A673 (cell line): ENCODE measurements at regions not wholly inside any gene's neighbourhood (a gene's known extent, or its start where the extent isn't known, plus 50 kb on each side); places are given as distances from the start of the nearest gene placed in this dataset.

Experiments
- EZH2 ChIP-seq: fragments of 200-600 bp; sonication (generic); IDR thresholded peaks from 2 replicates; pipeline ENCODE4 v1.6.1; 2017; ENCODE audit warnings: borderline replicate concordance, low read depth, mild to moderate bottlenecking, mixed read lengths, antibody characterized with exemption, low read length; ENCODE audit not compliant: poor library complexity, severe bottlenecking
- TF ChIP-seq, protein P1 (sequence below): fragments of 300-800, 200-600 bp; sonication (generic); conservative IDR thresholded peaks from 2 replicates; pipeline ENCODE4 v1.5.1; 2017; ENCODE audit warnings: low read depth, mild to moderate bottlenecking, antibody characterized with exemption, low read length, moderate library complexity, mixed read lengths

DNA sequence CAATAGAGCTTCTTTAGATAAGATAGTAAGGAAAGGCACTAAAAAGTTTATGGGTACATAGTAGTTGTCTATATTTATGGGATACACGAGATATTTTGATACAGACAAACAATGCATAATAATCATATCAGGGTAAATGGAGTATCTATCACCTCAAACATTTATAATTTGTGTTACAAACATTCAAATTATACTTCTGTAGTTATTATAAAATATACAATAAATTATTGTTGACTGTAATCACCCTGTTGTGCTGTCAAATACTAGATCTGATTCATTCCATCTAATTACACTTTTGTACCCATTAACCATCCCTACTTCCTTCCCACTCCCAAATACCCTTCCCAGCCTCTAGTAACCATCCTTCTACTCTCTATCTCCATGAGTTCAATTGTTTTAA lies 179.7 kb downstream of the FOXG1 start:
- TF ChIP-seq, protein P1, sequence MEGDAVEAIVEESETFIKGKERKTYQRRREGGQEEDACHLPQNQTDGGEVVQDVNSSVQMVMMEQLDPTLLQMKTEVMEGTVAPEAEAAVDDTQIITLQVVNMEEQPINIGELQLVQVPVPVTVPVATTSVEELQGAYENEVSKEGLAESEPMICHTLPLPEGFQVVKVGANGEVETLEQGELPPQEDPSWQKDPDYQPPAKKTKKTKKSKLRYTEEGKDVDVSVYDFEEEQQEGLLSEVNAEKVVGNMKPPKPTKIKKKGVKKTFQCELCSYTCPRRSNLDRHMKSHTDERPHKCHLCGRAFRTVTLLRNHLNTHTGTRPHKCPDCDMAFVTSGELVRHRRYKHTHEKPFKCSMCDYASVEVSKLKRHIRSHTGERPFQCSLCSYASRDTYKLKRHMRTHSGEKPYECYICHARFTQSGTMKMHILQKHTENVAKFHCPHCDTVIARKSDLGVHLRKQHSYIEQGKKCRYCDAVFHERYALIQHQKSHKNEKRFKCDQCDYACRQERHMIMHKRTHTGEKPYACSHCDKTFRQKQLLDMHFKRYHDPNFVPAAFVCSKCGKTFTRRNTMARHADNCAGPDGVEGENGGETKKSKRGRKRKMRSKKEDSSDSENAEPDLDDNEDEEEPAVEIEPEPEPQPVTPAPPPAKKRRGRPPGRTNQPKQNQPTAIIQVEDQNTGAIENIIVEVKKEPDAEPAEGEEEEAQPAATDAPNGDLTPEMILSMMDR: no peak
- no peak for TF ChIP-seq EZH2
